ENCODE measurements at regions not wholly inside any gene's neighbourhood (a gene's known extent, or its start where the extent isn't known, plus 50 kb on each side); places are given as distances from the start of the nearest gene placed in this dataset.

- H3K27ac ChIP-seq (ENCODE audit: low read length): no peak overlapping the region
- H4K20me1 ChIP-seq (ENCODE audit: insufficient read depth): no peaks in the 10 kb centered on the region
- no peaks in the 10 kb centered on the region for H3K79me2 ChIP-seq (replicated peaks; ENCODE audit: insufficient read depth, low read length)
- H3K4me2 ChIP-seq (ENCODE audit: low read length): no peak overlapping the region
- TF ChIP-seq MXI1 (conservative IDR thresholded peaks at IDR 0.05; ENCODE audit: poor library complexity, severe bottlenecking) (no peak), SMC3 (conservative IDR thresholded peaks at IDR 0.05; ENCODE audit: poor library complexity) (no peak), RAD21 (conservative IDR thresholded peaks at IDR 0.05) (no peak), POLR2AphosphoS5 (IDR thresholded peaks at IDR 0.05) (no peak), EZH2 (IDR thresholded peaks at IDR 0.05; ENCODE audit: borderline replicate concordance, insufficient read depth, low read length, poor library complexity, severe bottlenecking) (no peak), EP300 (conservative IDR thresholded peaks at IDR 0.05; ENCODE audit: poor library complexity, severe bottlenecking) (no peak), TAF1 (IDR thresholded peaks at IDR 0.05; ENCODE audit: low read depth) (no peak)
- TF ChIP-seq, protein P1, sequence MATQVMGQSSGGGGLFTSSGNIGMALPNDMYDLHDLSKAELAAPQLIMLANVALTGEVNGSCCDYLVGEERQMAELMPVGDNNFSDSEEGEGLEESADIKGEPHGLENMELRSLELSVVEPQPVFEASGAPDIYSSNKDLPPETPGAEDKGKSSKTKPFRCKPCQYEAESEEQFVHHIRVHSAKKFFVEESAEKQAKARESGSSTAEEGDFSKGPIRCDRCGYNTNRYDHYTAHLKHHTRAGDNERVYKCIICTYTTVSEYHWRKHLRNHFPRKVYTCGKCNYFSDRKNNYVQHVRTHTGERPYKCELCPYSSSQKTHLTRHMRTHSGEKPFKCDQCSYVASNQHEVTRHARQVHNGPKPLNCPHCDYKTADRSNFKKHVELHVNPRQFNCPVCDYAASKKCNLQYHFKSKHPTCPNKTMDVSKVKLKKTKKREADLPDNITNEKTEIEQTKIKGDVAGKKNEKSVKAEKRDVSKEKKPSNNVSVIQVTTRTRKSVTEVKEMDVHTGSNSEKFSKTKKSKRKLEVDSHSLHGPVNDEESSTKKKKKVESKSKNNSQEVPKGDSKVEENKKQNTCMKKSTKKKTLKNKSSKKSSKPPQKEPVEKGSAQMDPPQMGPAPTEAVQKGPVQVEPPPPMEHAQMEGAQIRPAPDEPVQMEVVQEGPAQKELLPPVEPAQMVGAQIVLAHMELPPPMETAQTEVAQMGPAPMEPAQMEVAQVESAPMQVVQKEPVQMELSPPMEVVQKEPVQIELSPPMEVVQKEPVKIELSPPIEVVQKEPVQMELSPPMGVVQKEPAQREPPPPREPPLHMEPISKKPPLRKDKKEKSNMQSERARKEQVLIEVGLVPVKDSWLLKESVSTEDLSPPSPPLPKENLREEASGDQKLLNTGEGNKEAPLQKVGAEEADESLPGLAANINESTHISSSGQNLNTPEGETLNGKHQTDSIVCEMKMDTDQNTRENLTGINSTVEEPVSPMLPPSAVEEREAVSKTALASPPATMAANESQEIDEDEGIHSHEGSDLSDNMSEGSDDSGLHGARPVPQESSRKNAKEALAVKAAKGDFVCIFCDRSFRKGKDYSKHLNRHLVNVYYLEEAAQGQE (IDR thresholded peaks at IDR 0.05; ENCODE audit: borderline replicate concordance): no peak
- TF ChIP-seq, protein P2, sequence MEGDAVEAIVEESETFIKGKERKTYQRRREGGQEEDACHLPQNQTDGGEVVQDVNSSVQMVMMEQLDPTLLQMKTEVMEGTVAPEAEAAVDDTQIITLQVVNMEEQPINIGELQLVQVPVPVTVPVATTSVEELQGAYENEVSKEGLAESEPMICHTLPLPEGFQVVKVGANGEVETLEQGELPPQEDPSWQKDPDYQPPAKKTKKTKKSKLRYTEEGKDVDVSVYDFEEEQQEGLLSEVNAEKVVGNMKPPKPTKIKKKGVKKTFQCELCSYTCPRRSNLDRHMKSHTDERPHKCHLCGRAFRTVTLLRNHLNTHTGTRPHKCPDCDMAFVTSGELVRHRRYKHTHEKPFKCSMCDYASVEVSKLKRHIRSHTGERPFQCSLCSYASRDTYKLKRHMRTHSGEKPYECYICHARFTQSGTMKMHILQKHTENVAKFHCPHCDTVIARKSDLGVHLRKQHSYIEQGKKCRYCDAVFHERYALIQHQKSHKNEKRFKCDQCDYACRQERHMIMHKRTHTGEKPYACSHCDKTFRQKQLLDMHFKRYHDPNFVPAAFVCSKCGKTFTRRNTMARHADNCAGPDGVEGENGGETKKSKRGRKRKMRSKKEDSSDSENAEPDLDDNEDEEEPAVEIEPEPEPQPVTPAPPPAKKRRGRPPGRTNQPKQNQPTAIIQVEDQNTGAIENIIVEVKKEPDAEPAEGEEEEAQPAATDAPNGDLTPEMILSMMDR (IDR thresholded peaks at IDR 0.05; ENCODE audit: poor library complexity, severe bottlenecking): no peak
- no peaks in the 10 kb centered on the region for H3K9me2 ChIP-seq (ENCODE audit: insufficient read depth, low read length)
- no peaks in the 10 kb centered on the region for H3K27me3 ChIP-seq (ENCODE audit: insufficient read depth, low read depth, low read length)
- H3K9ac ChIP-seq (ENCODE audit: low read length): no peak overlapping the region
- no peaks in the 10 kb centered on the region for H3F3A ChIP-seq (ENCODE audit: insufficient read depth, low read length, poor library complexity, severe bottlenecking)
- no peak overlapping the region for H2AFZ ChIP-seq (ENCODE audit: low read depth, low read length)
- no peaks in the 10 kb centered on the region for H3K9me3 ChIP-seq (ENCODE audit: low read length)
- H3K4me3 ChIP-seq (ENCODE audit: low read length): no peak overlapping the region
- H3K36me3 ChIP-seq (ENCODE audit: insufficient read depth, low read length): no peaks in the 10 kb centered on the region
Observed at GRCh38 chr2:180413336-180413735, 406.2 kb upstream of the CWC22 start.

GRCh38 chr2:180412219-180412618 is 405.1 kb upstream of the CWC22 start:
- Histone ChIP-seq H2AFZ (ENCODE audit: low read depth, low read length) (no peak overlapping the region), H3K27ac (ENCODE audit: low read length) (no peak overlapping the region), H3K9ac (ENCODE audit: low read length) (no peak overlapping the region), H3K4me2 (ENCODE audit: low read length) (no peak overlapping the region), H3K79me2 (replicated peaks; ENCODE audit: insufficient read depth, low read length) (no peaks in the 10 kb centered on the region), H3K9me2 (ENCODE audit: insufficient read depth, low read length) (no peaks in the 10 kb centered on the region), H3K9me3 (ENCODE audit: low read length) (no peaks in the 10 kb centered on the region), H3F3A (ENCODE audit: insufficient read depth, low read length, poor library complexity, severe bottlenecking) (no peaks in the 10 kb centered on the region), H3K36me3 (ENCODE audit: insufficient read depth, low read length) (no peaks in the 10 kb centered on the region), H4K20me1 (ENCODE audit: insufficient read depth) (no peaks in the 10 kb centered on the region), H3K27me3 (ENCODE audit: insufficient read depth, low read depth, low read length) (no peaks in the 10 kb centered on the region), H3K4me3 (ENCODE audit: low read length) (no peak overlapping the region)
- TF ChIP-seq RAD21 (conservative IDR thresholded peaks at IDR 0.05): no peak
- TF ChIP-seq EZH2 (IDR thresholded peaks at IDR 0.05; ENCODE audit: borderline replicate concordance, insufficient read depth, low read length, poor library complexity, severe bottlenecking): no peak
- no peak for TF ChIP-seq TAF1 (IDR thresholded peaks at IDR 0.05; ENCODE audit: low read depth)
- no peak for TF ChIP-seq POLR2AphosphoS5 (IDR thresholded peaks at IDR 0.05)

DNA sequence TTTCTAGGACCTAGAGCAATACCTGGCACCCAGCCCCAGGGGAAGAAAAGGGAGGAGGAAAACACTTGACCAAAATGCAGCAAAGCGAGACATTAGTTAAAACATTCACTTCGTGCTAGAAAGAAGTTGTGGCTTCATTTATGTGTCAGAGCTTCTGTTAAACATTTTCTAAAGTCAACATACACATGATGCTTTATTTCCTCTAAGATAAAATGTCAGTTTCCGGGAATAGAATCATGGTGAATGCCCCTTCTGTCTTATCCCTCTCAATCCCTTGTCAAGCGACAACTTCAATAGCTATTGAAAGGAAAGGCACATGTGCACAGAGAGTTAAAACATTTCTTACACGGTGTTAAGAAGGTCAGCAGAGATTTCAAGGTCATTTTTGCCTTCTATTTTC is 404.6 kb upstream of the CWC22 start:
- Histone ChIP-seq H3K4me2 (ENCODE audit: low read length) (no peak overlapping the region), H3K27ac (ENCODE audit: low read length) (no peak overlapping the region), H3K9me3 (ENCODE audit: low read length) (no peaks in the 10 kb centered on the region), H3F3A (ENCODE audit: insufficient read depth, low read length, poor library complexity, severe bottlenecking) (no peaks in the 10 kb centered on the region), H3K36me3 (ENCODE audit: insufficient read depth, low read length) (no peaks in the 10 kb centered on the region), H3K9ac (ENCODE audit: low read length) (no peak overlapping the region), H4K20me1 (ENCODE audit: insufficient read depth) (no peaks in the 10 kb centered on the region), H2AFZ (ENCODE audit: low read depth, low read length) (no peak overlapping the region), H3K27me3 (ENCODE audit: insufficient read depth, low read depth, low read length) (no peaks in the 10 kb centered on the region), H3K9me2 (ENCODE audit: insufficient read depth, low read length) (no peaks in the 10 kb centered on the region), H3K4me3 (ENCODE audit: low read length) (no peak overlapping the region), H3K79me2 (replicated peaks; ENCODE audit: insufficient read depth, low read length) (no peaks in the 10 kb centered on the region)
- TF ChIP-seq TAF1 (IDR thresholded peaks at IDR 0.05; ENCODE audit: low read depth) (no peak), SMC3 (conservative IDR thresholded peaks at IDR 0.05; ENCODE audit: poor library complexity) (no peak), EP300 (conservative IDR thresholded peaks at IDR 0.05; ENCODE audit: poor library complexity, severe bottlenecking) (no peak)

All from neural cell (in vitro differentiated cells).